Hepatocyte (in vitro differentiated cells): ENCODE measurements at regions not wholly inside any gene's neighbourhood (a gene's known extent, or its start where the extent isn't known, plus 50 kb on each side); places are given as distances from the start of the nearest gene placed in this dataset.
A peak's percentile ranks its signal among the peaks of the same experiment; 100 is the strongest.

ENCODE experiments used
- DNase-seq: peaks from one replicate; pipeline ENCODE4 v3.0.0-alpha.2; 2016; ENCODE audit warnings: low spot score
- H2AFZ ChIP-seq: fragments of 200-600 bp; sonication (generic); 2 replicates; pipeline ENCODE4 v1.6.0; 2016; ENCODE audit warnings: antibody characterized with exemption, mild to moderate bottlenecking
- H3K27ac ChIP-seq: fragments of 200-600 bp; sonication (generic); 2 replicates; pipeline ENCODE4 v1.5.1; 2016; ENCODE audit warnings: mild to moderate bottlenecking
- H3K27me3 ChIP-seq: fragments of 200-600 bp; sonication (generic); 2 replicates; pipeline ENCODE4 v1.6.1; 2016
- H3K36me3 ChIP-seq: fragments of 200-600 bp; sonication (generic); replicated peaks from 2 replicates; pipeline ENCODE4 v1.5.1; 2016; ENCODE audit warnings: low read depth; ENCODE audit not compliant: insufficient read depth
- H3K4me1 ChIP-seq: fragments of 200-600 bp; sonication (generic); 2 replicates; pipeline ENCODE4 v1.5.1; 2016; ENCODE audit warnings: mild to moderate bottlenecking, moderate library complexity; ENCODE audit not compliant: insufficient read depth
- H3K4me2 ChIP-seq: fragments of 200-600 bp; sonication (generic); 2 replicates; pipeline ENCODE4 v1.6.0; 2016
- H3K4me3 ChIP-seq: fragments of 200-600 bp; sonication (generic); 2 replicates; pipeline ENCODE4 v1.5.1; 2016; ENCODE audit warnings: mild to moderate bottlenecking
- H3K79me2 ChIP-seq: fragments of 200-600 bp; sonication (generic); 2 replicates; pipeline ENCODE4 v1.6.0; 2017; ENCODE audit warnings: mild to moderate bottlenecking
- H3K9me2 ChIP-seq: fragments of 200-600 bp; sonication (generic); replicated peaks from 2 replicates; pipeline ENCODE4 v1.6.0; 2017; ENCODE audit warnings: mild to moderate bottlenecking; ENCODE audit not compliant: insufficient read depth
- H3K9me3 ChIP-seq: fragments of 200-600 bp; sonication (generic); 2 replicates; pipeline ENCODE4 v1.5.1; 2016; ENCODE audit warnings: low read depth, mild to moderate bottlenecking
- H4K20me1 ChIP-seq: fragments of 200-600 bp; sonication (generic); 2 replicates; pipeline ENCODE4 v1.6.0; 2016; ENCODE audit warnings: mild to moderate bottlenecking; ENCODE audit not compliant: insufficient read depth, poor library complexity, severe bottlenecking
- CTCF ChIP-seq: fragments of 200-600 bp; sonication (generic); IDR thresholded peaks from 2 replicates; pipeline ENCODE4 v1.5.1; 2016; ENCODE audit warnings: antibody characterized with exemption, mild to moderate bottlenecking; ENCODE audit not compliant: poor library complexity
- EZH2 ChIP-seq: fragments of 200-600 bp; sonication (generic); IDR thresholded peaks from 2 replicates; pipeline ENCODE4 v1.6.1; 2016; ENCODE audit warnings: antibody characterized with exemption, mild to moderate bottlenecking, borderline replicate concordance
- EZH2phosphoT487 ChIP-seq: fragments of 200-600 bp; sonication (generic); IDR thresholded peaks from one replicate; pipeline ENCODE4 v1.6.1; 2018; ENCODE audit warnings: antibody characterized with exemption, mild to moderate bottlenecking, low read depth, moderate library complexity; ENCODE audit not compliant: unreplicated experiment, severe bottlenecking
- WGBS: methylation state at CpG from one replicate; pipeline ENCODE4 v1.1.6; 2016; ENCODE audit warnings: low lambda C conversion rate; ENCODE audit errors: missing lambda C conversion rate; 5-methylcytosine and 5-hydroxymethylcytosine counted together

- Histone ChIP-seq H3K27ac (peak overlapping the region; percentile 92), H2AFZ (peak overlapping the region; percentile 31)
- 9% methylated on average over 22 of the region's 22 CpGs for WGBS
Observed at GRCh38 chr12:25386831-25387731, 136.4 kb upstream of the KRAS start.

GRCh38 chr12:25384893-25385248 lies 134.1 kb upstream of the KRAS start:
- H3K79me2 ChIP-seq: no peaks in the 10 kb centered on the region
- TF ChIP-seq EZH2 (no peak), EZH2phosphoT487 (no peak)
- DNase-seq: peak; percentile 39

More at GRCh38 chr12:25386831-25387731, 136.4 kb upstream of the KRAS start:
- H3K4me3 ChIP-seq: peak overlapping the region; percentile 35
- no peaks in the 10 kb centered on the region for H3K36me3 ChIP-seq
- no peaks in the 10 kb centered on the region for H3K9me2 ChIP-seq
- peaks cover 7% of the 10 kb centered on the region for H3K4me1 ChIP-seq
- H3K9me3 ChIP-seq: no peaks in the 10 kb centered on the region
- peak; percentile 93 for DNase-seq
- peak overlapping the region; percentile 82 for H3K4me2 ChIP-seq
- no peaks in the 10 kb centered on the region for H3K27me3 ChIP-seq
- no peaks in the 10 kb centered on the region for H4K20me1 ChIP-seq
- H3K79me2 ChIP-seq: no peaks in the 10 kb centered on the region
- TF ChIP-seq EZH2phosphoT487 (no peak), CTCF (peak; percentile 90), EZH2 (no peak)

GRCh38 chr12:25384038-25384892 lies 133.5 kb upstream of the KRAS start:
- no peaks in the 10 kb centered on the region for H3K79me2 ChIP-seq
- H3K36me3 ChIP-seq: no peaks in the 10 kb centered on the region
- peak; percentile 49 for DNase-seq
- no peaks in the 10 kb centered on the region for H3K9me3 ChIP-seq
- H2AFZ ChIP-seq: peak overlapping the region; percentile 30
- no peak for TF ChIP-seq CTCF
- no peak for TF ChIP-seq EZH2
- H3K4me2 ChIP-seq: peak overlapping the region; percentile 87
- no peaks in the 10 kb centered on the region for H3K9me2 ChIP-seq
- no peaks in the 10 kb centered on the region for H4K20me1 ChIP-seq
- WGBS: 56% methylated on average over 18 of the region's 18 CpGs
- H3K4me3 ChIP-seq: no peak overlapping the region
- H3K27me3 ChIP-seq: no peaks in the 10 kb centered on the region
- peak overlapping the region; percentile 98 for H3K27ac ChIP-seq
- peaks cover 7% of the 10 kb centered on the region for H3K4me1 ChIP-seq

More at GRCh38 chr12:25384893-25385248, 134.1 kb upstream of the KRAS start:
- Histone ChIP-seq H3K4me1 (peaks cover 7% of the 10 kb centered on the region), H3K27ac (peak overlapping the region; percentile 98), H3K4me2 (peak overlapping the region; percentile 87), H2AFZ (peak overlapping the region; percentile 30), H3K36me3 (no peaks in the 10 kb centered on the region), H3K9me3 (no peaks in the 10 kb centered on the region), H4K20me1 (no peaks in the 10 kb centered on the region), H3K9me2 (no peaks in the 10 kb centered on the region), H3K4me3 (peak overlapping the region; percentile 41), H3K27me3 (no peaks in the 10 kb centered on the region)
- WGBS: 10% methylated on average over 14 of the region's 14 CpGs
